H9 (cell line): ENCODE measurements at regions not wholly inside any gene's neighbourhood (a gene's known extent, or its start where the extent isn't known, plus 50 kb on each side); places are given as distances from the start of the nearest gene placed in this dataset.

ENCODE experiments used
- DNase-seq: peaks from one replicate; pipeline ENCODE4 v3.0.0-alpha.2; 2017
- H2AFZ ChIP-seq: one replicate; pipeline ENCODE4 v1.6.1; 2013; ENCODE audit warnings: mild to moderate bottlenecking, low read length, control low read depth, moderate library complexity
- H2AK5ac ChIP-seq: 2 replicates; pipeline ENCODE4 v1.6.1; 2013; ENCODE audit warnings: low read length, control low read depth, mixed read lengths; ENCODE audit not compliant: insufficient read length
- H2BK120ac ChIP-seq: one replicate; pipeline ENCODE4 v1.6.1; 2013; ENCODE audit warnings: low read depth, mild to moderate bottlenecking, low read length, control low read depth, inconsistent platforms; ENCODE audit not compliant: poor library complexity, severe bottlenecking
- H2BK12ac ChIP-seq: 2 replicates; pipeline ENCODE4 v1.6.1; 2013; ENCODE audit warnings: low read length, control low read depth, mixed read lengths, low read depth; ENCODE audit not compliant: insufficient read length
- H2BK15ac ChIP-seq: 2 replicates; pipeline ENCODE4 v1.6.1; 2013; ENCODE audit warnings: low read depth, low read length, control low read depth
- H2BK20ac ChIP-seq: one replicate; pipeline ENCODE4 v1.6.1; 2013; ENCODE audit warnings: low read depth, mild to moderate bottlenecking, low read length, control low read depth, inconsistent platforms; ENCODE audit not compliant: poor library complexity, severe bottlenecking
- H2BK5ac ChIP-seq: 2 replicates; pipeline ENCODE4 v1.6.1; 2013; ENCODE audit warnings: low read length, control low read depth, mixed read lengths; ENCODE audit not compliant: insufficient read length
- H3K14ac ChIP-seq: 2 replicates; pipeline ENCODE4 v1.6.1; 2013; ENCODE audit warnings: low read length, control low read depth; ENCODE audit not compliant: insufficient read depth
- H3K18ac ChIP-seq: 2 replicates; pipeline ENCODE4 v1.6.1; 2013; ENCODE audit warnings: low read depth, mild to moderate bottlenecking, mixed read lengths, low read length, control low read depth; ENCODE audit not compliant: insufficient read length
- H3K23ac ChIP-seq: 2 replicates; pipeline ENCODE4 v1.6.1; 2013; ENCODE audit warnings: low read length, control low read depth, mixed read lengths, low read depth; ENCODE audit not compliant: insufficient read length
- H3K23me2 ChIP-seq: 2 replicates; pipeline ENCODE4 v1.6.1; 2013; ENCODE audit warnings: low read depth, mild to moderate bottlenecking, mixed read lengths, low read length, control low read depth; ENCODE audit not compliant: insufficient read length, poor library complexity, severe bottlenecking
- H3K27ac ChIP-seq: 2 replicates; pipeline ENCODE4 v1.5.1; 2013; ENCODE audit warnings: low read length, control low read depth, mixed read lengths, low read depth; ENCODE audit not compliant: insufficient read length
- H3K27me3 ChIP-seq: 2 replicates; pipeline ENCODE4 v1.6.1; 2013; ENCODE audit warnings: low read length, control low read depth, inconsistent platforms; ENCODE audit not compliant: insufficient read depth
- H3K4ac ChIP-seq: 2 replicates; pipeline ENCODE4 v1.6.1; 2013; ENCODE audit warnings: low read depth, mild to moderate bottlenecking, control low read depth, inconsistent platforms, low read length, moderate library complexity
- H3K4me1 ChIP-seq: 2 replicates; pipeline ENCODE4 v1.6.1; 2013; ENCODE audit warnings: low read length, control low read depth, inconsistent platforms; ENCODE audit not compliant: insufficient read depth
- H3K4me2 ChIP-seq: 2 replicates; pipeline ENCODE4 v1.6.1; 2013; ENCODE audit warnings: low read length, control low read depth, mixed read lengths; ENCODE audit not compliant: insufficient read length, insufficient read depth
- H3K56ac ChIP-seq: 2 replicates; pipeline ENCODE4 v1.6.1; 2013; ENCODE audit warnings: low read depth, mild to moderate bottlenecking, mixed read lengths, low read length, control low read depth; ENCODE audit not compliant: insufficient read length
- H3K79me1 ChIP-seq: 2 replicates; pipeline ENCODE4 v1.6.1; 2013; ENCODE audit warnings: low read depth, mild to moderate bottlenecking, moderate library complexity, low read length, control low read depth, inconsistent platforms; ENCODE audit not compliant: insufficient read depth, poor library complexity, severe bottlenecking
- H3K79me2 ChIP-seq: 2 replicates; pipeline ENCODE4 v1.6.1; 2013; ENCODE audit warnings: low read length, control low read depth, inconsistent platforms; ENCODE audit not compliant: insufficient read depth
- H3K9ac ChIP-seq: 2 replicates; pipeline ENCODE4 v1.6.1; 2013; ENCODE audit warnings: low read length, control low read depth, mixed read lengths; ENCODE audit not compliant: insufficient read length; ENCODE audit errors: extremely low read depth
- H3K9me3 ChIP-seq: one replicate; pipeline ENCODE4 v1.6.1; 2013; ENCODE audit warnings: low read depth, low read length, inconsistent platforms; ENCODE audit not compliant: control insufficient read depth
- H3T11ph ChIP-seq: one replicate; pipeline ENCODE4 v1.6.1; 2013; ENCODE audit warnings: mild to moderate bottlenecking, low read length, control low read depth, inconsistent platforms
- H4K20me1 ChIP-seq: one replicate; pipeline ENCODE4 v1.6.1; 2013; ENCODE audit not compliant: control insufficient read depth, insufficient read length, insufficient read depth
- H4K5ac ChIP-seq: 2 replicates; pipeline ENCODE4 v1.6.1; 2013; ENCODE audit warnings: low read depth, mild to moderate bottlenecking, mixed read lengths, low read length, control low read depth; ENCODE audit not compliant: insufficient read length
- H4K8ac ChIP-seq: replicated peaks from 2 replicates; pipeline ENCODE4 v1.6.1; 2013; ENCODE audit warnings: low read length, control low read depth, mixed read lengths, low read depth; ENCODE audit not compliant: insufficient read length
- H4K91ac ChIP-seq: 2 replicates; pipeline ENCODE4 v1.6.1; 2013; ENCODE audit warnings: low read depth, mild to moderate bottlenecking, moderate library complexity, mixed read lengths, low read length, control low read depth; ENCODE audit not compliant: insufficient read length
- H3K27ac Mint-ChIP-seq, 3 experiments: 2 replicates in 2 of 3; 3 replicates in 1 of 3; pipeline ENCODE4 v1.8.0; 2020 to 2021; ENCODE audit warnings: mixed read lengths in 3 of 3, mild to moderate bottlenecking in 1 of 3, moderate library complexity in 1 of 3
- H3K27me3 Mint-ChIP-seq: 2 replicates; pipeline ENCODE4 v1.8.0; 2021; ENCODE audit warnings: low read depth, mild to moderate bottlenecking, moderate library complexity, mixed read lengths
- H3K36me3 Mint-ChIP-seq, 3 experiments: 2 replicates in 2 of 3; 3 replicates in 1 of 3; pipeline ENCODE4 v1.8.0; 2020 to 2021; ENCODE audit warnings: low read depth in 3 of 3, mixed read lengths in 3 of 3; ENCODE audit not compliant: insufficient read depth in 1 of 3
- H3K4me1 Mint-ChIP-seq, 2 experiments: 2 replicates each; pipeline ENCODE4 v1.8.0; 2020; ENCODE audit warnings: mixed read lengths in 2 of 2
- H3K4me3 Mint-ChIP-seq, 2 experiments: 2 replicates in 1 of 2; 3 replicates in 1 of 2; pipeline ENCODE4 v1.8.0; 2020 to 2021; ENCODE audit warnings: mild to moderate bottlenecking in 2 of 2, mixed read lengths in 2 of 2, moderate library complexity in 1 of 2
- H3K9me3 Mint-ChIP-seq, 2 experiments: 2 replicates in 1 of 2; 3 replicates in 1 of 2; pipeline ENCODE4 v1.8.0; 2020; ENCODE audit warnings: mild to moderate bottlenecking in 2 of 2, mixed read lengths in 2 of 2, moderate library complexity in 1 of 2
- CTCF ChIP-seq: fragments of 200-600 bp; sonication (generic); conservative IDR thresholded peaks from 3 replicates; pipeline ENCODE4 v1.8.0; 2021; ENCODE audit warnings: antibody characterized with exemption, mild to moderate bottlenecking
- WGBS: extraction: QIAGEN DNeasy Blood & Tissue Kit; methylation state at CpG from one replicate; pipeline ENCODE4 v1.1.7; 2013; ENCODE audit warnings: missing lambda C conversion rate, low lambda C conversion rate, mixed read lengths; ENCODE audit not compliant: insufficient read length; ENCODE audit errors: extremely low coverage; 5-methylcytosine and 5-hydroxymethylcytosine counted together

- Mint-ChIP-seq H3K9me3 (peaks cover 0 to 4% of the 10 kb centered on the region in 2 experiments; a peak in 1 of 5 replicates), H3K4me3 (0 out of 5 replicates have a peak overlapping the region, but pooled peaks of 1 of the 2 experiments have one; percentile 27), H3K36me3 (peaks cover 0 to 4% (median 2%) of the 10 kb centered on the region in 3 experiments; a peak in 4 of 7 replicates), H3K4me1 (peaks cover 20 to 23% of the 10 kb centered on the region in 2 experiments), H3K27me3 (no peaks in the 10 kb centered on the region), H3K27ac (peak overlapping the region; percentile 90 to 92 (median 91))
- Histone ChIP-seq H2BK120ac (no peak overlapping the region), H3K14ac (no peak overlapping the region; the same call in 1 of the 2 replicates), H4K91ac (no peak overlapping the region), H3K18ac (no peak overlapping the region), H2BK15ac (no peak overlapping the region), H3K4me1 (peaks cover 4% of the 10 kb centered on the region; the same call in 1 of the 2 replicates), H2AFZ (no peak overlapping the region), H4K5ac (no peak overlapping the region), H3K9ac (no peak overlapping the region), H3K4me2 (peak overlapping the region; percentile 12), H3K23me2 (no peaks in the 10 kb centered on the region), H4K20me1 (no peaks in the 10 kb centered on the region), H2BK12ac (no peak overlapping the region), H3K79me2 (no peaks in the 10 kb centered on the region), H3K4ac (no peak overlapping the region), H4K8ac (no peak overlapping the region), H2AK5ac (no peak overlapping the region), H2BK20ac (no peak overlapping the region), H2BK5ac (no peak overlapping the region), H3K23ac (no peak overlapping the region), H3K56ac (no peak overlapping the region), H3K27ac (peak overlapping the region; percentile 65), H3K9me3 (no peaks in the 10 kb centered on the region), H3K79me1 (no peaks in the 10 kb centered on the region), H3T11ph (no peak overlapping the region), H3K27me3 (no peaks in the 10 kb centered on the region)
- WGBS, result no CpG with 5 or more reads among the region's 3 CpGs
- no peak for DNase-seq
- no peak for TF ChIP-seq CTCF
These were observed 1666.9 kb upstream of the WWC1 start for GRCh38 chr5:166624573-166624972.
